ENCODE measurements at regions not wholly inside any gene's neighbourhood (a gene's known extent, or its start where the extent isn't known, plus 50 kb on each side); places are given as distances from the start of the nearest gene placed in this dataset.

GRCh38 chr12:73374360-73374759 lies 1102.2 kb downstream of the TRHDE start:
- H3K36me3 ChIP-seq (replicated peaks in 1 of 2; ENCODE audit: control insufficient read depth in 1 of 2, insufficient read depth in 2 of 2, low read length in 2 of 2) = no peaks in the 10 kb centered on the region
- no peak for TF ChIP-seq CTCF (IDR thresholded peaks at IDR 0.05)
- no peaks in the 10 kb centered on the region for H3K27me3 ChIP-seq (ENCODE audit: control insufficient read depth in 2 of 2, insufficient read depth in 2 of 2, low read length in 2 of 2)
- Mint-ChIP-seq H3K9me3 (peaks cover 0 to 4% (median 0%) of the 10 kb centered on the region in 7 donors), H3K36me3 (no peaks in the 10 kb centered on the region), H3K27me3 (ENCODE audit: low read depth in 3 of 3) (no peaks in the 10 kb centered on the region), H3K4me1 (no peaks in the 10 kb centered on the region), H3K4me3 (no peak overlapping the region), H3K27ac (no peak overlapping the region)
- intact Hi-C loops (cut with micrococcal nuclease) = no loop called here
- H3K27ac ChIP-seq (ENCODE audit: low read depth in 1 of 2, low read length in 2 of 2) = no peak overlapping the region
- DNase-seq = no peak
- no peak overlapping the region for H3K4me2 ChIP-seq (replicated peaks; ENCODE audit: extremely low read depth, low read length, poor library complexity, severe bottlenecking)
- H4K20me1 ChIP-seq (ENCODE audit: insufficient read depth, low read length) = no peaks in the 10 kb centered on the region
- no peaks in the 10 kb centered on the region for H3K9me3 ChIP-seq (replicated peaks in 1 of 2; ENCODE audit: control insufficient read depth in 1 of 2, insufficient read depth in 1 of 2, low read length in 2 of 2)
- no peaks in the 10 kb centered on the region for H3K79me2 ChIP-seq (ENCODE audit: insufficient read depth, low read length)
- no peak overlapping the region for H3K4me3 ChIP-seq (replicated peaks in 1 of 3; ENCODE audit: low read depth in 2 of 3, low read length in 3 of 3)
- no peaks in the 10 kb centered on the region for H3K4me1 ChIP-seq (ENCODE audit: control insufficient read depth in 1 of 2, insufficient read depth in 2 of 2, low read length in 2 of 2)
- no peak overlapping the region for H2AFZ ChIP-seq (ENCODE audit: insufficient read depth, low read depth, low read length, poor library complexity, severe bottlenecking)
- H3K9ac ChIP-seq (ENCODE audit: insufficient read depth, low read length, poor library complexity, severe bottlenecking) = no peak overlapping the region

- intact Hi-C loops (cut with micrococcal nuclease) = no loop called here
- no peak for TF ChIP-seq CTCF (IDR thresholded peaks at IDR 0.05)
- no peak overlapping the region for H3K4me3 Mint-ChIP-seq
Measured at GRCh38 chr12:73383584-73384222, 1111.5 kb downstream of the TRHDE start.

More at GRCh38 chr12:73383584-73384222, 1111.5 kb downstream of the TRHDE start:
- no peak overlapping the region for H3K4me2 ChIP-seq (replicated peaks; ENCODE audit: extremely low read depth, low read length, poor library complexity, severe bottlenecking)
- H3K36me3 ChIP-seq (replicated peaks in 1 of 2; ENCODE audit: control insufficient read depth in 1 of 2, insufficient read depth in 2 of 2, low read length in 2 of 2) = no peaks in the 10 kb centered on the region
- Mint-ChIP-seq H3K9me3 (peaks cover 1 to 14% (median 7%) of the 10 kb centered on the region in 7 donors), H3K27ac (no peak overlapping the region), H3K4me1 (no peaks in the 10 kb centered on the region), H3K27me3 (ENCODE audit: low read depth in 3 of 3) (no peaks in the 10 kb centered on the region), H3K36me3 (no peaks in the 10 kb centered on the region)
- no peak overlapping the region for H3K27ac ChIP-seq (ENCODE audit: low read depth in 1 of 2, low read length in 2 of 2)
- no peak overlapping the region for H2AFZ ChIP-seq (ENCODE audit: insufficient read depth, low read depth, low read length, poor library complexity, severe bottlenecking)
- no peaks in the 10 kb centered on the region for H3K79me2 ChIP-seq (ENCODE audit: insufficient read depth, low read length)
- DNase-seq = no peak
- H3K4me3 ChIP-seq (replicated peaks in 1 of 3; ENCODE audit: low read depth in 2 of 3, low read length in 3 of 3) = no peak overlapping the region
- no peaks in the 10 kb centered on the region for H3K27me3 ChIP-seq (ENCODE audit: control insufficient read depth in 2 of 2, insufficient read depth in 2 of 2, low read length in 2 of 2)
- H4K20me1 ChIP-seq (ENCODE audit: insufficient read depth, low read length) = no peaks in the 10 kb centered on the region
- H3K9ac ChIP-seq (ENCODE audit: insufficient read depth, low read length, poor library complexity, severe bottlenecking) = no peak overlapping the region
- no peaks in the 10 kb centered on the region for H3K4me1 ChIP-seq (ENCODE audit: control insufficient read depth in 1 of 2, insufficient read depth in 2 of 2, low read length in 2 of 2)
- peaks cover 4 to 7% of the 10 kb centered on the region in 2 donors for H3K9me3 ChIP-seq (replicated peaks in 1 of 2; ENCODE audit: control insufficient read depth in 1 of 2, insufficient read depth in 1 of 2, low read length in 2 of 2)

Measured in CD14-positive monocyte (primary cell).